ENCODE measurements at regions not wholly inside any gene's neighbourhood (a gene's known extent, or its start where the extent isn't known, plus 50 kb on each side); places are given as distances from the start of the nearest gene placed in this dataset.

DNA sequence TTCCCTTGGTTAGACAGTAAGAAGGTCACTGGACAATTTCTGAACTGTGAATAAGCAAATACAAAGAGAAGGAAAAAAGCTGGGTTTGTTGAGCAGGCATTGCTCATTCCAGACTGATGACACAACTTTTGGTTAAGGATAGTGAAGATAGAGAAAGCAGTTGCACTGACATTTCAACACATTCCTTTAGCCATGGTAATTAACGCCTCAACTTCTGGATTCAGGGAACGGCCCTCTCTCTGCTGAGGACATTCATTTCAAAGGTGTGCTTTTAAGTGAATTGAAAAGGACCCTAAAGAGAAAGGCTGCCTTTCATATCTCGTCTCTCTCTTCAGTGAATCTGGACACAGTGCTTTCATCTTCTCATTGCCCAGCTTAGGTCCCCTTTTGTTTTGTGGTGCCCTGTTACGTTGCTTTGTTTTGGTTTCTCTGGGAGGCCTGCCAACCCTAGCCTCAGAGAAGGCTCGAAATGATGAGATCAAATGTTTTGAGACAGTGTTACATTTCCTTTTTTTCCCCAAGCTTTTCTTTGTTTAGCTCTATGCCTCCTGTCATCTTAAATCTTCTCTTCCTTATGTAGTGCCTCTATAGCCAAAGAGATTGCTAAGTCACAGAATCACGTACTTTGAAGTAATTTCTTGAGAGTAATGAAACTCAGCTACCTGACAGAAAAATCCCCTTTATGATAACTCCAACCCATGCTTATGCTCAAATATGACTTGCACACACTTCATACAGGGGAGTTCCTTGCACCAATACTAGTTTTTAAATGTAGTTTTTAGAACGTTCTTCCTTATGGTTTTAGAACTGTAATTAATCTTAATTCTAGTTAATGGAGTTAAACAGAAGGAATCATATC is 94.4 kb upstream of the IFNE start:
- WGBS = 56% methylated on average over 7 of the region's 7 CpGs
- TF ChIP-seq GABPA (IDR thresholded peaks at IDR 0.05 in 1 of 2, conservative IDR thresholded peaks at IDR 0.05 in 1 of 2) = no peak
- TF ChIP-seq, protein P1, sequence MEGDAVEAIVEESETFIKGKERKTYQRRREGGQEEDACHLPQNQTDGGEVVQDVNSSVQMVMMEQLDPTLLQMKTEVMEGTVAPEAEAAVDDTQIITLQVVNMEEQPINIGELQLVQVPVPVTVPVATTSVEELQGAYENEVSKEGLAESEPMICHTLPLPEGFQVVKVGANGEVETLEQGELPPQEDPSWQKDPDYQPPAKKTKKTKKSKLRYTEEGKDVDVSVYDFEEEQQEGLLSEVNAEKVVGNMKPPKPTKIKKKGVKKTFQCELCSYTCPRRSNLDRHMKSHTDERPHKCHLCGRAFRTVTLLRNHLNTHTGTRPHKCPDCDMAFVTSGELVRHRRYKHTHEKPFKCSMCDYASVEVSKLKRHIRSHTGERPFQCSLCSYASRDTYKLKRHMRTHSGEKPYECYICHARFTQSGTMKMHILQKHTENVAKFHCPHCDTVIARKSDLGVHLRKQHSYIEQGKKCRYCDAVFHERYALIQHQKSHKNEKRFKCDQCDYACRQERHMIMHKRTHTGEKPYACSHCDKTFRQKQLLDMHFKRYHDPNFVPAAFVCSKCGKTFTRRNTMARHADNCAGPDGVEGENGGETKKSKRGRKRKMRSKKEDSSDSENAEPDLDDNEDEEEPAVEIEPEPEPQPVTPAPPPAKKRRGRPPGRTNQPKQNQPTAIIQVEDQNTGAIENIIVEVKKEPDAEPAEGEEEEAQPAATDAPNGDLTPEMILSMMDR (IDR thresholded peaks at IDR 0.05; ENCODE audit: low read depth, low read length, missing input control) = no peak
- no peaks in the 10 kb centered on the region for H3K4me1 ChIP-seq (ENCODE audit: control insufficient read depth in 4 of 4, insufficient read depth in 4 of 4, low read length in 3 of 4)
- peaks cover 0 to 5% (median 1%) of the 10 kb centered on the region in 4 donors for H3K27me3 ChIP-seq (ENCODE audit: control insufficient read depth in 4 of 4, insufficient read depth in 4 of 4, low read length in 3 of 4)
- no peak for DNase-seq (ENCODE audit: low spot score)
- no peak overlapping the region for H3K9ac ChIP-seq (ENCODE audit: low read depth in 1 of 2, low read length in 2 of 2)
- H3K27ac ChIP-seq (ENCODE audit: low read depth in 1 of 2, low read length in 2 of 2) = no peak overlapping the region
- no peaks in the 10 kb centered on the region for H3K36me3 ChIP-seq (ENCODE audit: control insufficient read depth in 4 of 4, insufficient read depth in 3 of 4, low read depth in 1 of 4, low read length in 3 of 4)
- no peaks in the 10 kb centered on the region for H3K9me3 ChIP-seq (ENCODE audit: control insufficient read depth in 4 of 4, low read length in 3 of 4)
- no peak overlapping the region for H3K4me3 ChIP-seq (ENCODE audit: low read depth in 1 of 3, low read length in 3 of 3)

DNA sequence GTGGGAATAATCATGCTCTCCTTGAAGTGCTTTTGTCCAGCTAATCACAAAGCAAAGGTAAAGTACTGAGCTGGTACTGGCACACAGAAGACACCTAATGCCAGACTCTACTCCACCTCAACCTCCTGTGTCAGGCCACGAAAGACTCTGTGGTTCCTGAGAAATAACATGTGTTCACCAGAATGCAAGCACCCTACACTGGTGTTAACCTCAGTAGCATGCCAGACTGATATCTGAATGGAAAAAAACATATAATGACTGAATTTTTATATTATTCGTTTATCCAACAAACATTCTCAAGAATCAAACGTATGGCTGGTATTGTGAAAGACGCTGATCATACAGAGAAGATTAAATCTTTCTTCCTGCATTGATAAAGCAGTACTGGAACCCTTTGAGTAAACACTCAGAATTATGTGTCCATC is 97.1 kb upstream of the IFNE start:
- no peaks in the 10 kb centered on the region for H3K9me3 ChIP-seq (ENCODE audit: control insufficient read depth in 4 of 4, low read length in 3 of 4)
- TF ChIP-seq, protein P2, sequence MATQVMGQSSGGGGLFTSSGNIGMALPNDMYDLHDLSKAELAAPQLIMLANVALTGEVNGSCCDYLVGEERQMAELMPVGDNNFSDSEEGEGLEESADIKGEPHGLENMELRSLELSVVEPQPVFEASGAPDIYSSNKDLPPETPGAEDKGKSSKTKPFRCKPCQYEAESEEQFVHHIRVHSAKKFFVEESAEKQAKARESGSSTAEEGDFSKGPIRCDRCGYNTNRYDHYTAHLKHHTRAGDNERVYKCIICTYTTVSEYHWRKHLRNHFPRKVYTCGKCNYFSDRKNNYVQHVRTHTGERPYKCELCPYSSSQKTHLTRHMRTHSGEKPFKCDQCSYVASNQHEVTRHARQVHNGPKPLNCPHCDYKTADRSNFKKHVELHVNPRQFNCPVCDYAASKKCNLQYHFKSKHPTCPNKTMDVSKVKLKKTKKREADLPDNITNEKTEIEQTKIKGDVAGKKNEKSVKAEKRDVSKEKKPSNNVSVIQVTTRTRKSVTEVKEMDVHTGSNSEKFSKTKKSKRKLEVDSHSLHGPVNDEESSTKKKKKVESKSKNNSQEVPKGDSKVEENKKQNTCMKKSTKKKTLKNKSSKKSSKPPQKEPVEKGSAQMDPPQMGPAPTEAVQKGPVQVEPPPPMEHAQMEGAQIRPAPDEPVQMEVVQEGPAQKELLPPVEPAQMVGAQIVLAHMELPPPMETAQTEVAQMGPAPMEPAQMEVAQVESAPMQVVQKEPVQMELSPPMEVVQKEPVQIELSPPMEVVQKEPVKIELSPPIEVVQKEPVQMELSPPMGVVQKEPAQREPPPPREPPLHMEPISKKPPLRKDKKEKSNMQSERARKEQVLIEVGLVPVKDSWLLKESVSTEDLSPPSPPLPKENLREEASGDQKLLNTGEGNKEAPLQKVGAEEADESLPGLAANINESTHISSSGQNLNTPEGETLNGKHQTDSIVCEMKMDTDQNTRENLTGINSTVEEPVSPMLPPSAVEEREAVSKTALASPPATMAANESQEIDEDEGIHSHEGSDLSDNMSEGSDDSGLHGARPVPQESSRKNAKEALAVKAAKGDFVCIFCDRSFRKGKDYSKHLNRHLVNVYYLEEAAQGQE (IDR thresholded peaks at IDR 0.05) = no peak
- TF ChIP-seq, protein P3, sequence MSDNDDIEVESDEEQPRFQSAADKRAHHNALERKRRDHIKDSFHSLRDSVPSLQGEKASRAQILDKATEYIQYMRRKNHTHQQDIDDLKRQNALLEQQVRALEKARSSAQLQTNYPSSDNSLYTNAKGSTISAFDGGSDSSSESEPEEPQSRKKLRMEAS (IDR thresholded peaks at IDR 0.05) = no peak
- TF ChIP-seq FOXA2 (IDR thresholded peaks at IDR 0.05) = no peak
- TF ChIP-seq SP1 (IDR thresholded peaks at IDR 0.05) = no peak
- no peak for TF ChIP-seq FOXA1 (IDR thresholded peaks at IDR 0.05)
- TF ChIP-seq RXRA (IDR thresholded peaks at IDR 0.05) = no peak
- TF ChIP-seq HNF4A (conservative IDR thresholded peaks at IDR 0.05) = no peak
- no peak for TF ChIP-seq NR2F2 (IDR thresholded peaks at IDR 0.05)
- TF ChIP-seq YY1 (IDR thresholded peaks at IDR 0.05) = no peak
- TF ChIP-seq, protein P4, sequence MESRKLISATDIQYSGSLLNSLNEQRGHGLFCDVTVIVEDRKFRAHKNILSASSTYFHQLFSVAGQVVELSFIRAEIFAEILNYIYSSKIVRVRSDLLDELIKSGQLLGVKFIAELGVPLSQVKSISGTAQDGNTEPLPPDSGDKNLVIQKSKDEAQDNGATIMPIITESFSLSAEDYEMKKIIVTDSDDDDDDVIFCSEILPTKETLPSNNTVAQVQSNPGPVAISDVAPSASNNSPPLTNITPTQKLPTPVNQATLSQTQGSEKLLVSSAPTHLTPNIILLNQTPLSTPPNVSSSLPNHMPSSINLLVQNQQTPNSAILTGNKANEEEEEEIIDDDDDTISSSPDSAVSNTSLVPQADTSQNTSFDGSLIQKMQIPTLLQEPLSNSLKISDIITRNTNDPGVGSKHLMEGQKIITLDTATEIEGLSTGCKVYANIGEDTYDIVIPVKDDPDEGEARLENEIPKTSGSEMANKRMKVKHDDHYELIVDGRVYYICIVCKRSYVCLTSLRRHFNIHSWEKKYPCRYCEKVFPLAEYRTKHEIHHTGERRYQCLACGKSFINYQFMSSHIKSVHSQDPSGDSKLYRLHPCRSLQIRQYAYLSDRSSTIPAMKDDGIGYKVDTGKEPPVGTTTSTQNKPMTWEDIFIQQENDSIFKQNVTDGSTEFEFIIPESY (IDR thresholded peaks at IDR 0.05) = no peak
- no peak for TF ChIP-seq RAD21 (IDR thresholded peaks at IDR 0.05)
- TF ChIP-seq, protein P5, sequence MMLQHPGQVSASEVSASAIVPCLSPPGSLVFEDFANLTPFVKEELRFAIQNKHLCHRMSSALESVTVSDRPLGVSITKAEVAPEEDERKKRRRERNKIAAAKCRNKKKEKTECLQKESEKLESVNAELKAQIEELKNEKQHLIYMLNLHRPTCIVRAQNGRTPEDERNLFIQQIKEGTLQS (IDR thresholded peaks at IDR 0.05) = no peak
- no peak overlapping the region for H3K27ac ChIP-seq (ENCODE audit: low read depth in 1 of 2, low read length in 2 of 2)
- WGBS = 70% methylated on average over 4 of the region's 4 CpGs
- no peak overlapping the region for H3K9ac ChIP-seq (ENCODE audit: low read depth in 1 of 2, low read length in 2 of 2)
- no peaks in the 10 kb centered on the region for H3K4me1 ChIP-seq (ENCODE audit: control insufficient read depth in 4 of 4, insufficient read depth in 4 of 4, low read length in 3 of 4)
- H3K27me3 ChIP-seq (ENCODE audit: control insufficient read depth in 4 of 4, insufficient read depth in 4 of 4, low read length in 3 of 4) = peaks cover 0 to 2% (median 0%) of the 10 kb centered on the region in 4 donors
- no peaks in the 10 kb centered on the region for H3K36me3 ChIP-seq (ENCODE audit: control insufficient read depth in 4 of 4, insufficient read depth in 3 of 4, low read depth in 1 of 4, low read length in 3 of 4)
- no peak overlapping the region for H3K4me3 ChIP-seq (ENCODE audit: low read depth in 1 of 3, low read length in 3 of 3)
- no peak for DNase-seq (ENCODE audit: low spot score)

Measured in liver (tissue), 8 donors.